COLO668 (cell line): ENCODE measurements at regions not wholly inside any gene's neighbourhood (a gene's known extent, or its start where the extent isn't known, plus 50 kb on each side); places are given as distances from the start of the nearest gene placed in this dataset.
"Not testable (repeated sequence)": the region's sequence is repeated elsewhere in the genome, so short reads cannot be mapped to it uniquely, and the experiment has no call there.

Source experiments
- DNase-seq: peaks from one replicate; lab custom pipeline; 2025; ENCODE audit not compliant: unreplicated experiment; lab: John Stamatoyannopoulos, UW

DNA sequence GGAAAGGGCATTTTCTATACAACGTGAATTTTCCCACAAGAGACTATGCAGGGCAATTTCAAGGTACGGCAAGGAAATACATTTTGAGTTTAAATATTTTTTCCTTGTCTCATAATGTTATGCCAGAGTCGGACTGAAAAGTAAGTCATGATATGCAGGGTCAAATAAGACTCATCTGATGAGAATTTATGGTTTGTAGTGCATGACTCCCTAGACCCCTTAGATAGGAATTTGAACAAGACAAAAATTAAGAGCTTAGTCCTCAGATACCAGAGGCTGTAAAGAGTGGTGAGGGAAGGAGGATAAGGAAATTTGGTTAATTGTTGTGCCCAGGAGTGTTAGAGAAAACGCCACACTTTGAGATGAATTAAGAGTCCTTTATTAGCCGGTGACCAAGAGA is 616.6 kb downstream of the XPNPEP1 start:
- DNase-seq = no peak

DNA sequence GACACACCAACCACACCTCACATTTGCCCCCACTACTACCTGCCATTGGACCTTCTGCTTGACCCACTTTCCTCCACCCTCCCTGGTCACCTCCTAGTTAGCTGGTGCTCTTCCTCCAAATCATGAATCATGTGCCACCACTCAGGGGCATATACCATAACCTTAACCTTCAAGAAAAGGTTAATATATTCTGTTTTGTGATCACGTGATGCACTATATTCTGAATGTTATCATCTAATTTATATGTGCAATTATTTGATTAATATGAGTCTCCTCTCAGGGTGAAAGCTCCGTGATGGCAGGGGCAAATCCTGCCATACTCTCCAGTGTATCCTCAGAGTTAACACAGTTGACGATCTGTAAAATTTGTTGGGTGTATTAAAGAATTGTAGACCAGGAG is 635.5 kb downstream of the XPNPEP1 start:
- no peak for DNase-seq

- DNase-seq = no peak
Measured at GRCh38 chr10:109282510-109282909, 640.8 kb downstream of the XPNPEP1 start.

- no peak for DNase-seq
Measured at GRCh38 chr10:109281347-109281746, 642.0 kb downstream of the XPNPEP1 start.

- no peak for DNase-seq
Measured at GRCh38 chr10:109280837-109281236, 642.5 kb downstream of the XPNPEP1 start.

DNA sequence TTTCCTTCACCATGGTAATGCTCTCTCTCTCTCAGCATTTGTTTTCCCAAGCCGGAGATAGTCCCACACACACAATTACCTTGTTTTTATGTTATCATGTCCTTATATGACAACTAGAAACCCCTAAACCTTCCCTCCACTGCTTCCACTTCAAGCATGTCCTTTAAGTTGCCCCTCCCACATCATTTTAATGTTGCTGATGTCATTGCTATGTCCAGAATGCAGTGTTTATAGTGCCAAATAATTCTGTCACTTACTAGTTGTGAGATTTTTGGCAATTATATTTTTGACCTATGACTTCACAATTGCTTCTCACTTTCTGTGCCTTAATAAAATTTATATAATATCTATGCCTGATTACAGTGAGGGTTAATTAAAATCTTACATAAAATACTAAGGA is 645.9 kb downstream of the XPNPEP1 start:
- DNase-seq = no peak

- DNase-seq = no peak
Measured at GRCh38 chr10:109275960-109276359, 647.4 kb downstream of the XPNPEP1 start.

- DNase-seq = no peak
Measured at GRCh38 chr10:109274681-109275080, 648.6 kb downstream of the XPNPEP1 start.

- DNase-seq = no peak
Measured at GRCh38 chr10:109270173-109270572, 653.1 kb downstream of the XPNPEP1 start.

GRCh38 chr10:109264004-109264403 is 659.3 kb downstream of the XPNPEP1 start:
- no peak for DNase-seq

GRCh38 chr10:109261231-109261630 is 662.1 kb downstream of the XPNPEP1 start:
- no peak for DNase-seq

DNA sequence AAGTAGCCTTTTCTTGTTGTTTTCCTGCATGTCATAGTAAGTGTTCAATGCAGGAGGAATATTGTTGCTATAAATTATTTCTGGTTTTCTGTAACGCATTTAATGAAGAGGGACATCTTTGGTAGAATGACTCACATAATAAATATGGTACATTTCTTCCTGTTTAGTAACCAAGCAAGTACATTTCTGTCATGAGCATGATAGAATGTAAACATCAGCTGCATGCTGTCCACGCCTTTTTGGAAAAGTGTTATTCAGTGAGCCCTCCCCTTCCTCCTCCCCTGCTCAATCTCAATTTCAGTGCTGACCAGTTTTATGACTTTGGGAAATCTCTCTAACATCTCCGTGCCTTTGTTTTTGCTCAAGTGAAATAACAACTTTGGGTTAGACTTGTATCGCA is 664.0 kb downstream of the XPNPEP1 start:
- DNase-seq = no peak

DNA sequence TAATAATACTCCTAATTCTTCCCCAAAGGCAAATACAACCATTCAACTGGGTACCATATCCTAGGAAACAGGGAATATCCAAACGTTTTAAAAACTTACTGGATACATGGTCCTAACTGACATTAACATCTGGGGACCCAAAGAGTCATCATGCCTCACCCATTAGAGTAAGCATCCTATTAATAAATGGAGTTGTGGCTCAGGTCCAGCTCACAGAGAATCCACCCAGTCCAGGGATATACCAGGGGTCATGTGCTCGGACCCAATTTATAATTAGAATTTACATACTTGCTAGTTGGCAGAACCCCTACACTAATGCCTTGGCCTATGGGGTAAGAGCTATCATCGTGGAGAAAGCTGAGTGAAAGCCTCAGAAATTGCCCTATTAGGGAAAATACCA is 670.0 kb downstream of the XPNPEP1 start:
- DNase-seq = no peak

GRCh38 chr10:109250152-109250551 is 673.2 kb downstream of the XPNPEP1 start:
- no peak for DNase-seq

GRCh38 chr10:109247814-109248213 is 675.5 kb downstream of the XPNPEP1 start:
- no peak for DNase-seq

DNA sequence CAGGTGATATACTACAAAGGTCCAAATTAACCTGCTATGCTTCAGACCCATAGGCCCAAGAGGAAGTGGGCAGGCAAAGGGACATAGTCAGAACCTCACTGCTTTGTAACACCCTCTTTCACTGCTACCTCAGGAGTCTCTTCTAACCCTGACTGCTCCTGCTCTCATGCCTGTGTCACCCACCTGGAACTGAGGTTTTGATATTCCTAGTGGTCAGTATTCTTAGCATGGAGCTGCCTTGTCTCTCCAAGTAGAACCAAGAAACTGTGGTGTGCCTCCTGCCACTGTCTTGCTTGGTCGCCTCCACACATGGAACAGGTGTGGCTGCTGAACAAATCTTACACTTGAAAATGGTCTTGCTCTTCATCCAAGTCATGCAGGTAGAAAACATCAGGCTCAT is 677.5 kb downstream of the XPNPEP1 start:
- DNase-seq = no peak

DNA sequence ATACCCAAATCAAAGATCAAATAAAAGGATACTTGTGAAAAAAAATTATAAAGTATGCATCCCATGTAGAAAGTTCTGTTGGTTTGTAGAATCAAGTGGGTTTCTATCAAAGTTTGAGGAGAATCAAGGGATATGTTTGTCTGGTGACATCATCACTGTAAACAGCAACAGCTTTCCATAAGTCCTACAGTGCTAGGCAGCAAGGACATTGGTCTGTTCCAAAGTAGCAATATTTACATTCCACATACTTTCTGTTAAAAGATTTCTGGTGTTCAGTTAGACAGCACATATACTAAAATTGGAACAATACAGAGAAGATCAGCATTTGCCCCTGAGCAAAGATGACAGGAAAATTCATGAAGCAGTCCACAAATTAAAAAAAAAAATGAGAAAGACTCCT is 683.9 kb downstream of the XPNPEP1 start:
- DNase-seq = no peak

- no peak for DNase-seq
Measured at GRCh38 chr10:109237682-109238081, 685.6 kb downstream of the XPNPEP1 start.

GRCh38 chr10:109237050-109237449 is 686.3 kb downstream of the XPNPEP1 start:
- DNase-seq = no peak

DNA sequence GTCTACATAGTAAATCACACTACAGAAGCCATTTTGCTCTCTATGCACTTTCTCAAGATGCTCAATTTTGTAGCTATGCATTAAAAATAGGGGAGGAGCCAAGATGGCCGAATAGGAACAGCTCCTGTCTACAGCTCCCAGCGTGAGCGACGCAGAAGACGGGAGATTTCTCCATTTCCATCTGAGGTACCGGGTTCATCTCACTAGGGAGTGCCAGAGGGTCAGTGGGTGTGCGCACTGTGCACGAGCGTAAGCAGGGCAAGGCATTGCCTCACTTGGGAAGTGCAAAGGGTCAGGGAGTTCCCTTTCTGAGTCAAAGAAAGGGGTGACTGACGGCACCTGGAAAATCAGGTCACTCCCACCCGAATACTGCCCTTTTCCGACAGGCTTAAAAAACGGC is 699.8 kb downstream of the XPNPEP1 start:
- not testable (repeated sequence) for DNase-seq

- DNase-seq = no peak
Measured at GRCh38 chr10:109219935-109220605, 703.2 kb downstream of the XPNPEP1 start.

DNA sequence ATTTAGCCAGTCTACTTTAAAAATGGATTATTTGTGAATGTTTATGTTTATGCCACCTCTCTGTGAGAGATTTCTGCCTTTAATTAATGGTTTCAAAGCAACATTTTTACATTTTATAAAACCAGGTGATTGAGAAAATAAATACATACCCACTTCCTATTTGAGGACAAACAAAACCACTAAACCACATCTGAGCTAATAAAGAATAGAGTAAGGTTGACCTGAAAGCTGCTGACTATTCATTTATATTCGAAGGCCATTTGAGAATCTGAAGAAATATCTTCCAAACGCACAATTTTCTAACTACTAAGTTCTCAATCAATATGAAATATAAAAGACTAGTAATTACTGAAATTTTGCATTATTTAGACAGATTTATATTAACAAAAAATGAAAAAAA is 705.1 kb downstream of the XPNPEP1 start:
- no peak for DNase-seq

- no peak for DNase-seq
Measured at GRCh38 chr10:109215291-109216075, 707.8 kb downstream of the XPNPEP1 start.
